ENCODE measurements at regions not wholly inside any gene's neighbourhood (a gene's known extent, or its start where the extent isn't known, plus 50 kb on each side); places are given as distances from the start of the nearest gene placed in this dataset.
"Not testable (repeated sequence)": the region's sequence is repeated elsewhere in the genome, so short reads cannot be mapped to it uniquely, and the experiment has no call there.

DNA sequence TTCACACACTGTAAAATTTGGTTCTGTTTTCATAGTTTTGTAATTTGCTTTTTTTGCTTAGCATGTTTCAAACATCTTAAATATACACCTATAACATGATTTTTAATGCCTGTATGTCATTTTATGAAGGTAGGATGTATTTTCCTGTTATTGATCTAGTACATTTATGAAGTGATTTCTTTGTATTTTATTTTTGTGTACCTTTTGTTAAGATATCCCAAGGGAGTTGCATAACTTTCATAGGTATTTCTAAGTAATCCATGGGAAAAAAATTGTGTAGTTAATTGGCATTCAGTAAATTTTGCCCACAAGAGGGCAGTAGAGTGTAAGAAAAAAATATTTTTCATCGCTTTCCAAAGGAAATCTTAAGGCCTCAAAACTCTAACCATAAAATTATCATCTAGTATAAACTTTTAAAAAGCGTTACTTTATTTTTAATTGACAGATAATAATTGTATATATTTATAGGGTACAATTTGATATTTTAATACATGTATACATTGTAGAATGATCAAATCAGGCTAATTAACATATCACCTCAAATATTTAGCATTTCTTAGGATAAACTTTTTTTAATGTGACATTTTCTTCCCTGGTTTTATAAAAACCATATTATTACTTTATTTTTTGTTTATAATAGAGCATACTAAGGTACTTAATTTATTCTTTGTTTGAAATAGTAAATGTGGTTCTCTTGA, 62.8 kb upstream of the ARL17B start:
- TF ChIP-seq, protein P1, sequence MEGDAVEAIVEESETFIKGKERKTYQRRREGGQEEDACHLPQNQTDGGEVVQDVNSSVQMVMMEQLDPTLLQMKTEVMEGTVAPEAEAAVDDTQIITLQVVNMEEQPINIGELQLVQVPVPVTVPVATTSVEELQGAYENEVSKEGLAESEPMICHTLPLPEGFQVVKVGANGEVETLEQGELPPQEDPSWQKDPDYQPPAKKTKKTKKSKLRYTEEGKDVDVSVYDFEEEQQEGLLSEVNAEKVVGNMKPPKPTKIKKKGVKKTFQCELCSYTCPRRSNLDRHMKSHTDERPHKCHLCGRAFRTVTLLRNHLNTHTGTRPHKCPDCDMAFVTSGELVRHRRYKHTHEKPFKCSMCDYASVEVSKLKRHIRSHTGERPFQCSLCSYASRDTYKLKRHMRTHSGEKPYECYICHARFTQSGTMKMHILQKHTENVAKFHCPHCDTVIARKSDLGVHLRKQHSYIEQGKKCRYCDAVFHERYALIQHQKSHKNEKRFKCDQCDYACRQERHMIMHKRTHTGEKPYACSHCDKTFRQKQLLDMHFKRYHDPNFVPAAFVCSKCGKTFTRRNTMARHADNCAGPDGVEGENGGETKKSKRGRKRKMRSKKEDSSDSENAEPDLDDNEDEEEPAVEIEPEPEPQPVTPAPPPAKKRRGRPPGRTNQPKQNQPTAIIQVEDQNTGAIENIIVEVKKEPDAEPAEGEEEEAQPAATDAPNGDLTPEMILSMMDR (IDR thresholded peaks at IDR 0.05) = peak; percentile 66
- H3K27ac Mint-ChIP-seq (ENCODE audit: unreplicated experiment); H3K27me3 Mint-ChIP-seq (ENCODE audit: low read depth); H3K36me3 Mint-ChIP-seq (ENCODE audit: low read depth); H3K4me1 Mint-ChIP-seq (ENCODE audit: low read depth); H3K4me3 Mint-ChIP-seq (ENCODE audit: unreplicated experiment); DNase-seq (ENCODE audit: low spot score); H3K9me3 Mint-ChIP-seq (ENCODE audit: low read depth): not testable (repeated sequence)

DNA sequence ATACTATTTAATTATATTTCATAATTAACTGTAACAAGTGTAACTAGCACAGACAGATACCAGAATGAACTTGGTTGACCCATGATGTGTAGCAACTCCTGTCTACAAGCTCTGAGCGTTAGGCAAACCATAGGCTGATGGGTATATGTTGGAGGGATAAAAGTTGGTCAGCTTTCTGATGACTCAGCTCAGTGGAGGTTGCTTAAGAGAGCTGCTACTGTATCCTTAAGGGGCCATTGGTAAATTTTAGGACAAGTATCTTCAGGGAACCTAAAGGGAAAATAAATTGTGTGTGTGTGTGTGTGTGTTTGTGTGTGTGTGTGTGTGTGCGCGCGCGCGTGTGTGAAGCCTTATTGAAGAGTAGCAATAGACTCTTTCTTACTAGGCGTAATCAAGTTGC, 56.3 kb upstream of the ARL17B start:
- H3K4me1 Mint-ChIP-seq (ENCODE audit: low read depth); DNase-seq (ENCODE audit: low spot score); H3K27me3 Mint-ChIP-seq (ENCODE audit: low read depth); H3K4me3 Mint-ChIP-seq (ENCODE audit: unreplicated experiment); H3K36me3 Mint-ChIP-seq (ENCODE audit: low read depth); H3K9me3 Mint-ChIP-seq (ENCODE audit: low read depth); H3K27ac Mint-ChIP-seq (ENCODE audit: unreplicated experiment): not testable (repeated sequence)

DNA sequence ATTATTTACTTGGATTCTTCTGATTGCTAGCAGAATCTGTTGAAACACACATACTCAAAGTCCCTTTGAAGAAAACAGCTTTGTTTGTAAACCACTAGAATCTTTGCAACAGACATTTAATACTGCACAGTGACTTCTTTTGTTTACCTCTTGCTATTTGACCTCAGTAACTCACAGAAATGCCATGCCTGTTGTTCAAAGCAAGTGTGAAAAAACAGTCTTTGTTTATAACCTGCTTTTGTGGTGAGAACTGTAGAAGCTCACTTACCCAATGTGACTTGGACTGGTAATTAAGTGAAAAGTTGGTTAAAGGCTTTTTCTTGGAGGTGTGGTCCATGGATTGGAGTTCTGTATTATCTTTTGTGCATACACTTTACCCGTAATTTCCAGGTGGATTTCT, 55.7 kb upstream of the ARL17B start:
- H3K9me3 Mint-ChIP-seq (ENCODE audit: low read depth); H3K27me3 Mint-ChIP-seq (ENCODE audit: low read depth); H3K4me3 Mint-ChIP-seq (ENCODE audit: unreplicated experiment); DNase-seq (ENCODE audit: low spot score); H3K27ac Mint-ChIP-seq (ENCODE audit: unreplicated experiment); H3K36me3 Mint-ChIP-seq (ENCODE audit: low read depth); H3K4me1 Mint-ChIP-seq (ENCODE audit: low read depth): not testable (repeated sequence)

DNA sequence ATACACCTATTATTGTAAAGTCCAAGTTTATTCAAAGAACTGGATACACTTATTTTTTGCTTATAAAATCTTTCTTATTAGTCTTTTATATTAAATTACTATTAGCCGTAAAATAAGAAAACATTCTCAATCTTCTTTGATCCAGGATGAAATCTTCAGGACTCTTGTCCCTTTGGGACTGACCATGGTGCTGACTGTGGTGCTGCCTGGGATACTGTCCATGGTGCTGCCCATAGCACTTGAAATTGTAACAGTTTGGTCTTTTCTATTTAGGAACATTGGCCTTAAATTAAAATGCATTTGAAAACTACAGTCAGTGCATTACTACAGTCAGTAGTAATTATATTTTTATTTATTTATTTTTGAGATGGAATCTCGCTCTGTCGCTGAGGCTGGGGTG, 53.0 kb upstream of the ARL17B start:
- H3K4me1 Mint-ChIP-seq (ENCODE audit: low read depth); H3K4me3 Mint-ChIP-seq (ENCODE audit: unreplicated experiment); H3K27ac Mint-ChIP-seq (ENCODE audit: unreplicated experiment); H3K36me3 Mint-ChIP-seq (ENCODE audit: low read depth); H3K9me3 Mint-ChIP-seq (ENCODE audit: low read depth); H3K27me3 Mint-ChIP-seq (ENCODE audit: low read depth); DNase-seq (ENCODE audit: low spot score): not testable (repeated sequence)

DNA sequence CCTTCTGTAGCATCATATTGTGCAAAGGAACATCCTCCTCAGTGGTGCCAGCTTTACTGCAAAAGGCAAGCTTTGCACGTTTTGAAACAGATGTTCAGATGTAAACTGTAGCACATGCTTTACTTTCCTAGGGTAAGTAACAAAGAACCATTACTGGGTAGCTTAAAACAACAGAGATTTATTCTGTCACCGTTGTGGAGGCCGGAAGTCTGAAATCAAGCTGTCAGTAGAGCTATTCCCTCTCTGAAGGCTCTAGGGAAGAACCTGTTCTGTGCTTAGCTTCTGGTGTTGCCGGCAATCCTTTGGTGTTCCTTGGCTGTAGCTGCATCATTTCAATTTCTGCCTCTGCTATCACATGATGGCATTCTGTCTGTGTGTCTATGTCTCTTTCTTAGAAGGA, 50.6 kb upstream of the ARL17B start:
- H3K27ac Mint-ChIP-seq (ENCODE audit: unreplicated experiment); H3K4me3 Mint-ChIP-seq (ENCODE audit: unreplicated experiment); H3K4me1 Mint-ChIP-seq (ENCODE audit: low read depth); H3K27me3 Mint-ChIP-seq (ENCODE audit: low read depth); H3K36me3 Mint-ChIP-seq (ENCODE audit: low read depth); H3K9me3 Mint-ChIP-seq (ENCODE audit: low read depth); DNase-seq (ENCODE audit: low spot score): not testable (repeated sequence)

DNA sequence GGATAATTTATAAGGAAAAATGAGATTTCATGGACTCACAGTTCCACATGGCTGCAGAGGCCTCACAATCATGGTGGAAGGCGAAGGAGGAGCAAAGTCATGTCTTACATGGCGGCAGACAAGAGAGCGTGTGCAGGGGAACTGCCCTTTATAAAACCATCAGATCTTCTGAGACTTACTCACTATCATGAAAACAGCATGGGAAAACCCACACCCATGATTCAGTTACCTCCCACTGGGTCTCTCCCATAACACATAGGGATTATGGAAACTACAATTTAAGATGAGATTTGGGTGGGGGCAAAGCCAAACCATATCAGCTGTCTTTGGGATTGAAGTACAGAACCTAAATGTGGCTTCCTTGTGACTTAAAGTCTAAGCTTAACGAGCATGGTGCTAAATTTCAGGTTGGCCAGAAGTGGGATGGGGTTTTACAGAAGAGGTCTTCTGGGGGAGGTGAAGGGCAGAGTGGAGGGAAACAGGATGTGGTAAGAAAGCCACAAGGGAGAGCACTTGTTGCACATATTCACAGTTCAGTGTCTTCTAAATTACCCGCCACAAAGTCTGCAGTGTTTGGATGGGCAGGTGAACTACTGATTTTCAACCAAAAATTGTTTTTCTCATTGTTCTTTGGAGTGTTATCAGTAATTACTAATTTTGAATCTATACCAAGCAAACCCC, 49.7 kb upstream of the ARL17B start:
- not testable (repeated sequence) for H3K27me3 Mint-ChIP-seq (ENCODE audit: low read depth); H3K27ac Mint-ChIP-seq (ENCODE audit: unreplicated experiment); H3K4me1 Mint-ChIP-seq (ENCODE audit: low read depth); H3K36me3 Mint-ChIP-seq (ENCODE audit: low read depth); H3K4me3 Mint-ChIP-seq (ENCODE audit: unreplicated experiment); DNase-seq (ENCODE audit: low spot score); H3K9me3 Mint-ChIP-seq (ENCODE audit: low read depth)

Measured in chondrocyte (in vitro differentiated cells).